Neural cell (in vitro differentiated cells): ENCODE measurements at regions not wholly inside any gene's neighbourhood (a gene's known extent, or its start where the extent isn't known, plus 50 kb on each side); places are given as distances from the start of the nearest gene placed in this dataset.

Experiments
- H2AFZ ChIP-seq: fragments of 200-600, 300-800 bp; sonication (generic), shearing (Covaris generic); 2 replicates; pipeline ENCODE4 v1.6.0; 2014; ENCODE audit warnings: low read depth, mild to moderate bottlenecking, antibody characterized with exemption, low read length, moderate library complexity
- H3F3A ChIP-seq: fragments of 200-600 bp; shearing (Covaris generic); 2 replicates; pipeline ENCODE4 v1.6.1; 2016; ENCODE audit warnings: mild to moderate bottlenecking, moderate library complexity, mixed read lengths, antibody characterized with exemption, low read length; ENCODE audit not compliant: insufficient read depth, poor library complexity, severe bottlenecking
- H3K27ac ChIP-seq: fragments of 200-600, 300-800 bp; sonication (generic), shearing (Covaris generic); 2 replicates; pipeline ENCODE4 v1.5.1; 2014; ENCODE audit warnings: mild to moderate bottlenecking, low read length, moderate library complexity
- H3K27me3 ChIP-seq: fragments of 300-800, 200-600 bp; sonication (generic), shearing (Covaris generic); 2 replicates; pipeline ENCODE4 v1.6.0; 2014; ENCODE audit warnings: mild to moderate bottlenecking, low read depth, low read length, moderate library complexity; ENCODE audit not compliant: insufficient read depth
- H3K36me3 ChIP-seq: fragments of 300-800, 200-600 bp; sonication (generic), shearing (Covaris generic); 2 replicates; pipeline ENCODE4 v1.5.1; 2014; ENCODE audit warnings: mild to moderate bottlenecking, antibody characterized with exemption, low read length, moderate library complexity; ENCODE audit not compliant: insufficient read depth
- H3K4me2 ChIP-seq: fragments of 300-800, 200-600 bp; sonication (generic), shearing (Covaris generic); 2 replicates; pipeline ENCODE4 v1.6.0; 2014; ENCODE audit warnings: mild to moderate bottlenecking, low read length
- H3K4me3 ChIP-seq: fragments of 300-800, 200-600 bp; sonication (generic), shearing (Covaris generic); 2 replicates; pipeline ENCODE4 v1.5.1; 2014; ENCODE audit warnings: mild to moderate bottlenecking, low read length, moderate library complexity
- H3K79me2 ChIP-seq: fragments of 200-600 bp; shearing (Covaris generic); replicated peaks from 2 replicates; pipeline ENCODE4 v1.6.0; 2014; ENCODE audit warnings: mild to moderate bottlenecking, low read length, moderate library complexity; ENCODE audit not compliant: insufficient read depth
- H3K9ac ChIP-seq: fragments of 300-800, 200-600 bp; sonication (generic), shearing (Covaris generic); 2 replicates; pipeline ENCODE4 v1.6.1; 2016; ENCODE audit warnings: mild to moderate bottlenecking, low read length, mixed read lengths
- H3K9me2 ChIP-seq: fragments of 200-600 bp; shearing (Covaris generic); 2 replicates; pipeline ENCODE4 v1.6.1; 2016; ENCODE audit warnings: mild to moderate bottlenecking, low read length, mixed read lengths; ENCODE audit not compliant: insufficient read depth
- H3K9me3 ChIP-seq: fragments of 200-600, 300-800 bp; sonication (generic), shearing (Covaris generic); 2 replicates; pipeline ENCODE4 v1.6.1; 2016; ENCODE audit warnings: mild to moderate bottlenecking, mixed run types, low read length, moderate library complexity, mixed read lengths
- H4K20me1 ChIP-seq: fragments of 200-600 bp; shearing (Covaris generic); 2 replicates; pipeline ENCODE4 v1.6.1; 2016; ENCODE audit warnings: mild to moderate bottlenecking, mixed run types; ENCODE audit not compliant: insufficient read depth
- CTCF ChIP-seq: fragments of 450-650 bp; IDR thresholded peaks from 2 replicates; pipeline ENCODE4 v1.5.1; 2014; ENCODE audit warnings: antibody characterized with exemption, mild to moderate bottlenecking, moderate library complexity; ENCODE audit not compliant: poor library complexity, severe bottlenecking
- EP300 ChIP-seq: fragments of 450-650 bp; conservative IDR thresholded peaks from 2 replicates; pipeline ENCODE4 v1.6.1; 2014; ENCODE audit warnings: antibody characterized with exemption, mild to moderate bottlenecking, moderate library complexity; ENCODE audit not compliant: poor library complexity, severe bottlenecking
- MXI1 ChIP-seq: fragments of 450-650 bp; conservative IDR thresholded peaks from 2 replicates; pipeline ENCODE4 v1.6.1; 2014; ENCODE audit warnings: antibody characterized with exemption, mild to moderate bottlenecking; ENCODE audit not compliant: poor library complexity, severe bottlenecking
- POLR2AphosphoS5 ChIP-seq: IDR thresholded peaks from 2 replicates; pipeline ENCODE4 v1.6.1; 2012
- RAD21 ChIP-seq: fragments of 450-650 bp; conservative IDR thresholded peaks from 2 replicates; pipeline ENCODE4 v1.6.1; 2014; ENCODE audit warnings: antibody characterized with exemption, mild to moderate bottlenecking, moderate library complexity
- REST ChIP-seq: IDR thresholded peaks from 2 replicates; pipeline ENCODE4 v1.6.1; 2012; ENCODE audit warnings: borderline replicate concordance
- SMC3 ChIP-seq: fragments of 450-650 bp; conservative IDR thresholded peaks from 2 replicates; pipeline ENCODE4 v1.6.1; 2014; ENCODE audit warnings: antibody characterized with exemption, mild to moderate bottlenecking, moderate library complexity; ENCODE audit not compliant: poor library complexity
- TAF1 ChIP-seq: IDR thresholded peaks from 2 replicates; pipeline ENCODE4 v1.6.1; 2012; ENCODE audit warnings: low read depth

GRCh38 chr10:111539246-111539645 is 462.4 kb downstream of the ADRA2A start:
- H3K9ac ChIP-seq = no peak overlapping the region
- TF ChIP-seq TAF1 (no peak), EP300 (no peak), POLR2AphosphoS5 (peak; percentile 27)
- H3K36me3 ChIP-seq = no peaks in the 10 kb centered on the region
- H4K20me1 ChIP-seq = no peaks in the 10 kb centered on the region
- no peak overlapping the region for H3K4me3 ChIP-seq
- H3K27ac ChIP-seq = no peak overlapping the region
- H3K9me3 ChIP-seq = no peaks in the 10 kb centered on the region
- no peaks in the 10 kb centered on the region for H3K79me2 ChIP-seq
- no peak overlapping the region for H3K4me2 ChIP-seq
- H2AFZ ChIP-seq = no peak overlapping the region
- no peaks in the 10 kb centered on the region for H3K27me3 ChIP-seq
- H3K9me2 ChIP-seq = no peaks in the 10 kb centered on the region
- no peaks in the 10 kb centered on the region for H3F3A ChIP-seq

GRCh38 chr10:111543854-111544253 is 467.0 kb downstream of the ADRA2A start:
- no peaks in the 10 kb centered on the region for H3F3A ChIP-seq
- H3K36me3 ChIP-seq = no peaks in the 10 kb centered on the region
- H3K9ac ChIP-seq = no peak overlapping the region
- H3K9me2 ChIP-seq = no peaks in the 10 kb centered on the region
- no peak overlapping the region for H3K4me2 ChIP-seq
- no peaks in the 10 kb centered on the region for H3K79me2 ChIP-seq
- H2AFZ ChIP-seq = no peak overlapping the region
- H3K9me3 ChIP-seq = no peaks in the 10 kb centered on the region
- no peak overlapping the region for H3K27ac ChIP-seq
- TF ChIP-seq SMC3 (no peak), CTCF (no peak)
- H3K4me3 ChIP-seq = no peak overlapping the region
- H3K27me3 ChIP-seq = no peaks in the 10 kb centered on the region
- no peaks in the 10 kb centered on the region for H4K20me1 ChIP-seq

- H3K9ac ChIP-seq = no peak overlapping the region
- H3K36me3 ChIP-seq = no peaks in the 10 kb centered on the region
- H3F3A ChIP-seq = no peaks in the 10 kb centered on the region
- H2AFZ ChIP-seq = no peak overlapping the region
- H3K4me2 ChIP-seq = no peak overlapping the region
- no peaks in the 10 kb centered on the region for H3K9me3 ChIP-seq
- no peaks in the 10 kb centered on the region for H4K20me1 ChIP-seq
- no peak overlapping the region for H3K27ac ChIP-seq
- no peaks in the 10 kb centered on the region for H3K9me2 ChIP-seq
- no peaks in the 10 kb centered on the region for H3K79me2 ChIP-seq
- no peaks in the 10 kb centered on the region for H3K27me3 ChIP-seq
- H3K4me3 ChIP-seq = no peak overlapping the region
- no peak for TF ChIP-seq SMC3
- TF ChIP-seq CTCF = no peak
- no peak for TF ChIP-seq MXI1
- no peak for TF ChIP-seq POLR2AphosphoS5
- TF ChIP-seq EP300 = no peak
- no peak for TF ChIP-seq RAD21
- no peak for TF ChIP-seq TAF1
- TF ChIP-seq REST = no peak
Measured at GRCh38 chr10:111545861-111546605, 469.2 kb downstream of the ADRA2A start.
